ENCODE measurements at regions not wholly inside any gene's neighbourhood (a gene's known extent, or its start where the extent isn't known, plus 50 kb on each side); places are given as distances from the start of the nearest gene placed in this dataset.

GRCh38 chr6:119566546-119567260, 217.1 kb upstream of the MAN1A1 start (continued):
- TF ChIP-seq ZNF280A (IDR thresholded peaks at IDR 0.05; ENCODE audit: low read depth, partially characterized antibody) (no peak), MTA1 (IDR thresholded peaks at IDR 0.05; ENCODE audit: borderline replicate concordance) (no peak), ZBTB40 (IDR thresholded peaks at IDR 0.05) (no peak), ZBTB40 (CRISPR knock-in tag; IDR thresholded peaks at IDR 0.05) (no peak), RHOXF2B (CRISPR knock-in tag; conservative IDR thresholded peaks at IDR 0.05) (no peak), ZHX1 (conservative IDR thresholded peaks at IDR 0.05; ENCODE audit: low read length) (no peak), MXD1 (CRISPR knock-in tag; IDR thresholded peaks at IDR 0.05; ENCODE audit: borderline replicate concordance, poor library complexity, severe bottlenecking) (no peak), ZNF263 (CRISPR knock-in tag; IDR thresholded peaks at IDR 0.05; ENCODE audit: borderline replicate concordance) (no peak), STAT5B (CRISPR knock-in tag; IDR thresholded peaks at IDR 0.05) (no peak), KLF1 (tag; IDR thresholded peaks at IDR 0.05) (no peak), CTCFL (IDR thresholded peaks at IDR 0.05; ENCODE audit: borderline replicate concordance, insufficient read depth, low read depth, low read length, poor library complexity, severe bottlenecking) (no peak)
